H1 (cell line): ENCODE measurements at regions not wholly inside any gene's neighbourhood (a gene's known extent, or its start where the extent isn't known, plus 50 kb on each side); places are given as distances from the start of the nearest gene placed in this dataset.

Experiments
- CTCF ChIA-PET: fragments of 300-600 bp; sonication (Branson Sonifier 250); formaldehyde crosslinking; loops from one replicate; lab custom pipeline; 2021; ENCODE audit not compliant: partially characterized antibody; lab: Charles Lee
- POLR2A ChIA-PET: fragments of 300-600 bp; sonication (Branson Sonifier 250); formaldehyde crosslinking; loops from one replicate; lab custom pipeline; 2021; ENCODE audit warnings: inconsistent platforms; ENCODE audit not compliant: partially characterized antibody; lab: Charles Lee
- DNase-seq, 2 experiments: peaks; one replicate each; pipeline versions ENCODE4 v3.0.0 to v3.0.0-alpha.2; 2010 to 2022; ENCODE audit warnings: low spot score in 2 of 2, low read depth in 1 of 2, mixed read lengths in 1 of 2
- FAIRE-seq: peaks from 2 replicates; lab custom pipeline; 2011; peaks lifted over from hg19 to GRCh38; lab: Jason Lieb, UNC
- H2AFZ ChIP-seq: 2 replicates; pipeline ENCODE4 v1.8.1; 2012; ENCODE audit warnings: low read length, inconsistent platforms
- H2AK5ac ChIP-seq: 2 replicates; pipeline ENCODE4 v1.6.1; 2013; ENCODE audit warnings: low read depth, low read length
- H2BK120ac ChIP-seq: replicated peaks from 2 replicates; pipeline ENCODE3; 2013; ENCODE audit warnings: low read depth, low read length, inconsistent platforms
- H2BK12ac ChIP-seq: 2 replicates; pipeline ENCODE4 v1.6.1; 2013; ENCODE audit warnings: low read depth, low read length
- H2BK15ac ChIP-seq: 2 replicates; pipeline ENCODE4 v1.6.1; 2013; ENCODE audit warnings: low read length
- H2BK20ac ChIP-seq: 2 replicates; pipeline ENCODE4 v1.6.1; 2013; ENCODE audit warnings: low read length
- H2BK5ac ChIP-seq: 2 replicates; pipeline ENCODE4 v1.6.1; 2013; ENCODE audit warnings: low read depth, low read length
- H3K14ac ChIP-seq: 2 replicates; pipeline ENCODE4 v1.6.1; 2013; ENCODE audit warnings: inconsistent platforms; ENCODE audit not compliant: insufficient read length
- H3K18ac ChIP-seq: 2 replicates; pipeline ENCODE4 v1.6.1; 2013; ENCODE audit warnings: low read length; ENCODE audit errors: extremely low read depth
- H3K23ac ChIP-seq: 2 replicates; pipeline ENCODE4 v1.6.1; 2013; ENCODE audit warnings: inconsistent platforms; ENCODE audit not compliant: insufficient read length
- H3K23me2 ChIP-seq: 2 replicates; pipeline ENCODE4 v1.6.1; 2013; ENCODE audit warnings: low read depth, low read length
- H3K27ac ChIP-seq: 2 replicates; pipeline ENCODE4 v1.6.1; 2011; ENCODE audit warnings: low read depth, low read length, inconsistent platforms
- H3K27me3 ChIP-seq, 4 experiments: replicated peaks in 1 of 4; 1 replicate in 1 of 4; 2 replicates in 3 of 4; pipeline versions ENCODE4 v1.6.1 to v1.8.1; 2011 to 2013; ENCODE audit warnings: low read length in 3 of 4, mild to moderate bottlenecking in 3 of 4, inconsistent platforms in 2 of 4, mixed read lengths in 2 of 4, moderate library complexity in 1 of 4; ENCODE audit not compliant: control insufficient read depth in 3 of 4, insufficient read depth in 3 of 4; ENCODE audit errors: extremely low read depth in 1 of 4
- H3K36me3 ChIP-seq, 4 experiments: 2 replicates each; pipeline versions ENCODE4 v1.6.1 to v1.8.1; 2011 to 2013; ENCODE audit warnings: mild to moderate bottlenecking in 4 of 4, low read length in 3 of 4, moderate library complexity in 2 of 4, control low read depth in 1 of 4, inconsistent platforms in 1 of 4; ENCODE audit not compliant: insufficient read depth in 4 of 4, control insufficient read depth in 2 of 4
- H3K4ac ChIP-seq: replicated peaks from 2 replicates; pipeline ENCODE3; 2013; ENCODE audit warnings: low read length, low read depth, mixed read lengths, inconsistent platforms; ENCODE audit not compliant: insufficient read length
- H3K4me1 ChIP-seq, 4 experiments: replicated peaks in 1 of 4; 1 replicate in 1 of 4; 2 replicates in 3 of 4; pipeline versions ENCODE4 v1.6.1 to v1.8.1; 2011 to 2013; ENCODE audit warnings: low read length in 3 of 4, inconsistent platforms in 2 of 4, mixed read lengths in 1 of 4; ENCODE audit not compliant: insufficient read depth in 4 of 4, control insufficient read depth in 3 of 4
- H3K4me2 ChIP-seq, 2 experiments: 2 replicates each; pipeline versions ENCODE4 v1.6.1 to v1.8.1; 2011 to 2013; ENCODE audit warnings: low read depth in 2 of 2, low read length in 2 of 2, control low read depth in 1 of 2, inconsistent platforms in 1 of 2, mild to moderate bottlenecking in 1 of 2; ENCODE audit not compliant: insufficient read depth in 1 of 2
- H3K4me3 ChIP-seq, 4 experiments: fragments of 200-600, 300-600 bp in 1 of 4; sonication (generic), shearing (Covaris generic), sonication (Bioruptor Twin) in 1 of 4; 2 replicates each; pipeline versions ENCODE4 v1.5.1 to v1.8.1; 2011 to 2016; ENCODE audit warnings: low read length in 4 of 4, low read depth in 3 of 4, control low read depth in 2 of 4, inconsistent platforms in 2 of 4, mild to moderate bottlenecking in 2 of 4, mixed read lengths in 1 of 4, moderate library complexity in 1 of 4; ENCODE audit not compliant: insufficient read depth in 2 of 4; ENCODE audit errors: extremely low read depth in 1 of 4
- H3K56ac ChIP-seq: replicated peaks from 2 replicates; pipeline ENCODE3; 2013; ENCODE audit warnings: low read depth, mild to moderate bottlenecking, mixed read lengths, low read length, inconsistent platforms; ENCODE audit not compliant: insufficient read length
- H3K79me1 ChIP-seq: 2 replicates; pipeline ENCODE4 v1.6.1; 2013; ENCODE audit warnings: low read depth, low read length, control low read depth
- H3K79me2 ChIP-seq, 2 experiments: 2 replicates each; pipeline versions ENCODE4 v1.6.1 to v1.8.1; 2012 to 2013; ENCODE audit warnings: low read length in 2 of 2, mild to moderate bottlenecking in 2 of 2, inconsistent platforms in 1 of 2; ENCODE audit not compliant: insufficient read depth in 2 of 2, control insufficient read depth in 1 of 2
- H3K9ac ChIP-seq, 4 experiments: replicated peaks in 1 of 4; 1 replicate in 1 of 4; 2 replicates in 3 of 4; pipeline versions ENCODE4 v1.6.1 to v1.8.1; 2011 to 2013; ENCODE audit warnings: low read depth in 3 of 4, low read length in 3 of 4, control low read depth in 2 of 4, mild to moderate bottlenecking in 2 of 4, moderate library complexity in 2 of 4, inconsistent platforms in 1 of 4; ENCODE audit errors: extremely low read depth in 1 of 4
- H3K9me3 ChIP-seq, 2 experiments: 2 replicates each; pipeline versions ENCODE4 v1.6.1 to v1.8.1; 2012 to 2013; ENCODE audit warnings: mild to moderate bottlenecking in 2 of 2, moderate library complexity in 2 of 2, control low read depth in 1 of 2, inconsistent platforms in 1 of 2, low read depth in 1 of 2, low read length in 1 of 2, mixed read lengths in 1 of 2; ENCODE audit not compliant: insufficient read depth in 2 of 2
- H4K20me1 ChIP-seq, 2 experiments: replicated peaks in 1 of 2; 2 replicates each; pipeline versions ENCODE3 to v1.8.1; 2011 to 2013; ENCODE audit warnings: inconsistent platforms in 2 of 2, low read length in 2 of 2, mild to moderate bottlenecking in 1 of 2; ENCODE audit not compliant: insufficient read depth in 2 of 2, control insufficient read depth in 1 of 2
- H4K5ac ChIP-seq: 2 replicates; pipeline ENCODE4 v1.6.1; 2013; ENCODE audit warnings: low read length, low read depth, mixed read lengths, inconsistent platforms; ENCODE audit not compliant: insufficient read length
- H4K8ac ChIP-seq: 2 replicates; pipeline ENCODE4 v1.8.0; 2013; ENCODE audit warnings: mild to moderate bottlenecking, moderate library complexity, low read length, inconsistent platforms; ENCODE audit not compliant: insufficient read depth; ENCODE audit errors: extremely low read depth
- H4K91ac ChIP-seq: replicated peaks from 2 replicates; pipeline ENCODE3; 2013; ENCODE audit warnings: low read length, mixed read lengths, inconsistent platforms; ENCODE audit not compliant: insufficient read length
- ASH2L ChIP-seq: fragments of 200-600, 300-600 bp; sonication (generic); IDR thresholded peaks from one replicate; pipeline ENCODE4 v1.7.1; 2017; ENCODE audit warnings: low read length
- ATF3 ChIP-seq: IDR thresholded peaks from 2 replicates; pipeline ENCODE4 v1.6.1; 2011; ENCODE audit warnings: low read depth, mild to moderate bottlenecking, low read length; ENCODE audit not compliant: insufficient read depth
- BRCA1 ChIP-seq: IDR thresholded peaks from 2 replicates; pipeline ENCODE4 v1.6.1; 2012; ENCODE audit warnings: low read depth, low read length, improper control_type of control experiment
- CEBPB ChIP-seq: IDR thresholded peaks from 2 replicates; pipeline ENCODE4 v1.6.1; 2012; ENCODE audit warnings: low read depth, low read length
- EP300 ChIP-seq, 2 experiments: IDR thresholded peaks; 1 replicate in 1 of 2; 2 replicates in 1 of 2; pipeline ENCODE4 v1.6.1; 2011 to 2012; ENCODE audit warnings: low read depth in 2 of 2, low read length in 2 of 2, mild to moderate bottlenecking in 2 of 2, borderline replicate concordance in 1 of 2, inconsistent platforms in 1 of 2, moderate library complexity in 1 of 2
- HDAC6 ChIP-seq: IDR thresholded peaks from one replicate; pipeline ENCODE4 v1.7.1; 2012; ENCODE audit warnings: low read depth, mild to moderate bottlenecking, inconsistent platforms, low read length, moderate library complexity
- MAFK ChIP-seq: IDR thresholded peaks from 2 replicates; pipeline ENCODE4 v1.6.1; 2012; ENCODE audit warnings: low read depth, mild to moderate bottlenecking, improper control_type of control experiment, low read length
- PHF8 ChIP-seq: fragments of 200-600 bp; sonication (generic); conservative IDR thresholded peaks from 2 replicates; pipeline ENCODE4 v1.7.1; 2012; ENCODE audit warnings: low read depth, mild to moderate bottlenecking, inconsistent platforms, low read length, moderate library complexity
- POLR2A ChIP-seq, 2 experiments: IDR thresholded peaks; 1 replicate in 1 of 2; 2 replicates in 1 of 2; pipeline ENCODE4 v1.6.1; 2011; ENCODE audit warnings: low read depth in 2 of 2, low read length in 2 of 2, mild to moderate bottlenecking in 2 of 2; ENCODE audit errors: control extremely low read depth in 1 of 2
- POU5F1 ChIP-seq: IDR thresholded peaks from 2 replicates; pipeline ENCODE4 v1.6.1; 2011; ENCODE audit warnings: low read depth, mild to moderate bottlenecking, low read length, moderate library complexity
- RAD21 ChIP-seq, 2 experiments: IDR thresholded peaks in 1 of 2; conservative IDR thresholded peaks in 1 of 2; 2 replicates each; pipeline ENCODE4 v1.6.1; 2011; ENCODE audit warnings: low read depth in 2 of 2, low read length in 2 of 2, improper control_type of control experiment in 1 of 2, inconsistent platforms in 1 of 2, mild to moderate bottlenecking in 1 of 2, moderate library complexity in 1 of 2
- RXRA ChIP-seq: IDR thresholded peaks from 2 replicates; pipeline ENCODE4 v1.6.1; 2011; ENCODE audit warnings: low read depth, mild to moderate bottlenecking, low read length, moderate library complexity; ENCODE audit not compliant: insufficient read depth
- SAP30 ChIP-seq: fragments of 300-600 bp; sonication (generic); IDR thresholded peaks from 2 replicates; pipeline ENCODE4 v1.7.1; 2012; ENCODE audit warnings: low read length, moderate library complexity, mild to moderate bottlenecking, inconsistent platforms; ENCODE audit not compliant: insufficient read depth, insufficient replicate concordance
- SP2 ChIP-seq: IDR thresholded peaks from 2 replicates; pipeline ENCODE4 v1.6.1; 2012; ENCODE audit warnings: mild to moderate bottlenecking, low read length, inconsistent platforms
- SRF ChIP-seq: IDR thresholded peaks from 2 replicates; pipeline ENCODE4 v1.6.1; 2011; ENCODE audit warnings: mild to moderate bottlenecking, low read depth, low read length, moderate library complexity

GRCh38 chr2:82182270-82182669, 1877.7 kb upstream of the LRRTM1 start:
- no peaks in the 10 kb centered on the region for H3K36me3 ChIP-seq
- CTCF ChIA-PET = no interaction called here
- no peak for FAIRE-seq
- TF ChIP-seq RXRA (no peak), POLR2A (IDR thresholded peaks at IDR 0.05; ENCODE audit: control extremely low read depth in 1 of 2, low read depth in 2 of 2, low read length in 2 of 2) (no peak), RAD21 (IDR thresholded peaks at IDR 0.05 in 1 of 2, conservative IDR thresholded peaks at IDR 0.05 in 1 of 2; ENCODE audit: low read depth in 2 of 2, low read length in 2 of 2) (no peak), HDAC6 (no peak), EP300 (IDR thresholded peaks at IDR 0.05; ENCODE audit: borderline replicate concordance in 1 of 2, low read depth in 2 of 2, low read length in 2 of 2) (no peak), SAP30 (no peak), PHF8 (no peak), SP2 (no peak), POU5F1 (no peak), ATF3 (no peak), BRCA1 (no peak), CEBPB (no peak), SRF (no peak), ASH2L (no peak), MAFK (no peak)

More at GRCh38 chr2:82182270-82182669, 1877.7 kb upstream of the LRRTM1 start:
- Histone ChIP-seq H3K27ac (no peak overlapping the region), H2BK12ac (no peak overlapping the region), H2AK5ac (no peak overlapping the region), H2BK5ac (no peak overlapping the region), H3K4me2 (no peak overlapping the region), H3K79me1 (no peaks in the 10 kb centered on the region), H2AFZ (no peak overlapping the region), H4K8ac (no peak overlapping the region), H2BK20ac (no peak overlapping the region), H3K23ac (no peak overlapping the region), H4K91ac (no peak overlapping the region), H3K79me2 (no peaks in the 10 kb centered on the region), H3K9me3 (no peaks in the 10 kb centered on the region), H3K27me3 (no peaks in the 10 kb centered on the region), H4K5ac (no peak overlapping the region), H3K9ac (no peak overlapping the region), H3K4me1 (no peaks in the 10 kb centered on the region), H2BK15ac (no peak overlapping the region), H3K14ac (no peak overlapping the region), H4K20me1 (no peaks in the 10 kb centered on the region), H3K4me3 (no peak overlapping the region), H2BK120ac (no peak overlapping the region), H3K18ac (no peak overlapping the region), H3K56ac (no peak overlapping the region), H3K4ac (no peak overlapping the region), H3K23me2 (no peaks in the 10 kb centered on the region)
- DNase-seq = no peak
- POLR2A ChIA-PET = no interaction called here
